Astrocyte of the spinal cord (primary cell): ENCODE measurements at regions not wholly inside any gene's neighbourhood (a gene's known extent, or its start where the extent isn't known, plus 50 kb on each side); places are given as distances from the start of the nearest gene placed in this dataset.
A peak's percentile ranks its signal among the peaks of the same experiment; 100 is the strongest.

Experiments
- DNase-seq: peaks from one replicate; pipeline ENCODE4 v3.0.0; 2011; ENCODE audit warnings: low read depth, low spot score
- H3K4me3 ChIP-seq: 2 replicates; pipeline ENCODE4 v1.5.1; 2011; ENCODE audit warnings: low read depth, mild to moderate bottlenecking, low read length, moderate library complexity
- in situ Hi-C: cut with HindIII; loops from 2 replicates; pipeline ENCODE4 v1.10.0; 2017; ENCODE audit warnings: low sequenced_read_pairs
- TF ChIP-seq, protein P1 (sequence below): IDR thresholded peaks from 2 replicates; pipeline ENCODE4 v1.5.1; 2012; ENCODE audit warnings: low read depth, mild to moderate bottlenecking, low read length, inconsistent platforms

DNA sequence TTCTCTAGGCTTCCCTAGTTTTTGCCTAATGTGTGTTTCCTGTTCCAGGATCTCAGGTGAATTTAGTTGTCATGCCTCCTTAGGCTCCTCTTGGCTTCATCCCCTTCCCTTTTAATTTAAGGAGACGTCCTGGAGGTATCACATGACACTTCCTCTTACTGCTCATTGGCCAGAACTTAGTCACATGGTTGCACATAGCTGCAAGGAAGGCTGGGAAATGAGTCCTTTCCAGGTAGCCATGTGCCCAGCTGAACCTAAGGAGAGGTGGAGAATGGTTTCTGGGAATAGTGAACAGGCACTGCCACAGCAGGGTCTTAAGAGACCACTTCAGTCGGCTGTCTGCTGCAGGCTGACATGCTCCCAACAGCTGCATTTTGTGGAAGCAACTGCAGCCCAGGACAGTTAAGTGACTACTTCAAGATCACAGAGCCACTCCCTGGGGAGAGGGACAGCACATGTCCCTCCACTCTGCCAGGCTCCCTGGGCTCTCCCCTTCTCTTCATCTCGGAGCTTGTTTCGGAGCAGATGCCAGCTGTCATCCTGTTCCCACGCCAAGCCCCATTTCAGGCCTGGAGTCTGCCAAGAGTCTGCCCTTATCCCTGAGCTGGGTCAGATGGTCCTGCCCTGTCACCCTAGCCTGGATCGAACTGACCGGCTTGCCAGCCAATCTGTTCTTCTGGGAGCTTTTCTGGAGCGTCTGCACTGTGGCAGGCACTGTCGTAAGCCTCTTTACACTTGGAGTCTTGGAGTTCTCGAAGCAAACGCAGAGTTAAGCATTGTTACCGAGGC, 81.4 kb upstream of the FOXF1 start:
- no peak overlapping the region for H3K4me3 ChIP-seq
- TF ChIP-seq, protein P1, sequence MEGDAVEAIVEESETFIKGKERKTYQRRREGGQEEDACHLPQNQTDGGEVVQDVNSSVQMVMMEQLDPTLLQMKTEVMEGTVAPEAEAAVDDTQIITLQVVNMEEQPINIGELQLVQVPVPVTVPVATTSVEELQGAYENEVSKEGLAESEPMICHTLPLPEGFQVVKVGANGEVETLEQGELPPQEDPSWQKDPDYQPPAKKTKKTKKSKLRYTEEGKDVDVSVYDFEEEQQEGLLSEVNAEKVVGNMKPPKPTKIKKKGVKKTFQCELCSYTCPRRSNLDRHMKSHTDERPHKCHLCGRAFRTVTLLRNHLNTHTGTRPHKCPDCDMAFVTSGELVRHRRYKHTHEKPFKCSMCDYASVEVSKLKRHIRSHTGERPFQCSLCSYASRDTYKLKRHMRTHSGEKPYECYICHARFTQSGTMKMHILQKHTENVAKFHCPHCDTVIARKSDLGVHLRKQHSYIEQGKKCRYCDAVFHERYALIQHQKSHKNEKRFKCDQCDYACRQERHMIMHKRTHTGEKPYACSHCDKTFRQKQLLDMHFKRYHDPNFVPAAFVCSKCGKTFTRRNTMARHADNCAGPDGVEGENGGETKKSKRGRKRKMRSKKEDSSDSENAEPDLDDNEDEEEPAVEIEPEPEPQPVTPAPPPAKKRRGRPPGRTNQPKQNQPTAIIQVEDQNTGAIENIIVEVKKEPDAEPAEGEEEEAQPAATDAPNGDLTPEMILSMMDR, result no peak
- in situ Hi-C loops, result no loop called here
- no peak for DNase-seq

GRCh38 chr16:86429663-86430062, 80.7 kb upstream of the FOXF1 start:
- in situ Hi-C loops, result no loop called here
- H3K4me3 ChIP-seq, result no peak overlapping the region
- no peak for DNase-seq
- TF ChIP-seq, protein P1, result no peak

DNA sequence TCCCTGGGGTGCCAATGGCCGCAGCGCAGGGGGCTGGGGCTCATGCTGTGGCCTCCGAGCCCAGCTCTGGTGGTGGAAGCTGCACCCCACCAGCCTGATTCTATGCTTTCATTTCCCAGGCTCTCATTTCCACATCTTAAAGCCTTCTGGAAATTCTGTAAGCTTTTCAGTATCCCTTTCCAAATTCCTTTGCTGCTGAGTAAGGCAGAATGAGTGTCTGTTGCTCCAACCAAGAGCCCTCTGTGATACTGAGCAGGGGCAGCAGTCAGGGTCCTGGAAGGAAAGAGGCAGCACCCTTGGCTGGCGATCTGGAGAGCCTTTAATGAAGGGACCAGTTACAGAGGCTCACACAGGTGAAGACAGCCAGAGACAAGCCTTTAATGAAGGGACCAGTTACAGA, 79.5 kb upstream of the FOXF1 start:
- in situ Hi-C loops, result no loop called here

DNA sequence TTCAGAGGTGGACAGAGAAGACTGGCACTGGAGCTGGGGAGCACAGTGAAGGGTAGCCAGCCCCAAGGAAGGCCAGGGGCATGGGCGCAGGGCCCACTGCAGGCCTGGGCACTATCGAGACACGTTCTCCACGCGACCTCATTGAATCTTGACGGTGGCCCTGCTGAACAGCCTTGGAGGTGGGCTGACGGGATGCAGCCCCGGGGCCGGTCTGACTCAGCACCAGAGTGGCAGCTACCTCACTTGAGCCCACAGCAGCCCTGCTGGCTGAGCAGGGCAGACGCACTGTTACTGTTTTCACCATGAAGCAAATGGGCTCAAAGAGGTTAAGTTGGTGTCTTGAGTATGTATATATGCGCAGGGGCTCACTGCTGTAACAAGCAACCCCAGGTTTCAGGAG, 78.8 kb upstream of the FOXF1 start:
- DNase-seq, result no peak
- TF ChIP-seq, protein P1, result no peak
- in situ Hi-C loops, result no loop called here
- H3K4me3 ChIP-seq, result no peak overlapping the region

More for the DNA sequence above, 79.5 kb upstream of the FOXF1 start:
- no peak for DNase-seq
- TF ChIP-seq, protein P1, result no peak
- H3K4me3 ChIP-seq, result no peak overlapping the region

DNA sequence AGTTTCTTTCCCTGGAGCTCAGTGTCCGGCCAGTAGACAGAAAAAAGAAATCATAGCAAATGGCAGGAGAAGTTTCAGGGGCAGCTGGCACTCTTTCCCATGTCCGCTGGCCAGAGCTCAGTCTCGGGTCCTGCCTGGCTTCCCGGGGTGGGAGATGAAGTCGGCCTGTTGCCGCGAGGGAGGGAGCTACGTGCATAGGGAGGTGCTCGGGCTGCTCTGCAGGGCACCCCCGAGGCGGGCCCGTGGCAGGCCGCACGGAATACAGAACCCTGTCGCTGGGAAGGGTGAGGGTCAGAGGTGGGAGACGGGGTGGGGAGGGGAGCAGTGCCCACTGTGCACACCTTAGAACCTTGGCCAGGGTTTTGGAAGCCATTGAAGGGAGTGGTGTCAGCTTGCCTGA, 78.3 kb upstream of the FOXF1 start:
- no peak for DNase-seq
- TF ChIP-seq, protein P1, result no peak
- no peak overlapping the region for H3K4me3 ChIP-seq
- in situ Hi-C loops, result no loop called here

DNA sequence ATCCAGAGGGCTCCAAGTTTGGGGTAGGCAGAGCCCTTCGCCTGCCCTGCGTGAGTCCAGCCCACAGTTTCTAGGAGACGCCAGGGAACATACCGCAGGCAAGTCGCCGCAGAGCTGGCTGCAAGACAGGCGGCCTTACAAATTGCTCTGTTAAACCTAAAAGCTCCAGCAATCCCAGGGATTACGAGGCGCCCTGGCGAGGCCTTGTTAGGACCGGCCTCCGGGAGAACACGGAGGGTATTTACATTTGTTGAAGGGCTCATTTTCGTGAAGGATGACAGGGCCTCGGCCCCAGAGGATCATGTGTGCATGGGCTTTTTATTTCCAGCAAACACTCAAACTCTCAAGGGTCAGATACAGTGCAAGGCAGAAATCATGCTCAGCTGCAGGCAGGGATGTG, 77.6 kb upstream of the FOXF1 start:
- in situ Hi-C loops, result no loop called here
- peak; percentile 44 for DNase-seq
- TF ChIP-seq, protein P1, result no peak
- H3K4me3 ChIP-seq, result no peak overlapping the region
